SK-N-SH treated with all-trans-retinoic acid at 6 μM for 48 hours (cell line): ENCODE measurements at regions not wholly inside any gene's neighbourhood (a gene's known extent, or its start where the extent isn't known, plus 50 kb on each side); places are given as distances from the start of the nearest gene placed in this dataset.

Experiments
- ATAC-seq: fragments of 200-7000 bp; cut with Tn5 transposase; 3 replicates; pipeline ENCODE4 v1.9.1; 2020; ENCODE audit warnings: mild to moderate bottlenecking, moderate library complexity
- BACH2 ChIP-seq: fragments of 250-450 bp; sonication (Bioruptor Pico); IDR thresholded peaks from 2 replicates; pipeline ENCODE4 v1.9.0; 2021; ENCODE audit warnings: mild to moderate bottlenecking, borderline replicate concordance
- CSDC2 ChIP-seq: fragments of 250-450 bp; sonication (Bioruptor Pico); IDR thresholded peaks from 2 replicates; pipeline ENCODE4 v1.5.0; 2020; ENCODE audit warnings: mild to moderate bottlenecking, moderate library complexity
- ESRRG ChIP-seq: fragments of 250-450 bp; sonication (Bioruptor Pico); IDR thresholded peaks from 2 replicates; pipeline ENCODE4 v1.6.1; 2021; ENCODE audit warnings: mild to moderate bottlenecking
- GLIS3 ChIP-seq: fragments of 250-450 bp; sonication (Bioruptor Pico); IDR thresholded peaks from 2 replicates; pipeline ENCODE4 v1.5.0; 2020; ENCODE audit warnings: mild to moderate bottlenecking, moderate library complexity
- ISL1 ChIP-seq: fragments of 250-450 bp; sonication (Bioruptor Pico); IDR thresholded peaks from 2 replicates; pipeline ENCODE4 v2.1.2; 2022; ENCODE audit warnings: mild to moderate bottlenecking, moderate library complexity
- OSR1 ChIP-seq: fragments of 250-450 bp; sonication (Bioruptor Pico); IDR thresholded peaks from 2 replicates; pipeline ENCODE4 v1.8.0; 2022; ENCODE audit warnings: moderate library complexity, mild to moderate bottlenecking, inconsistent platforms
- PPARA ChIP-seq: fragments of 250-450 bp; sonication (Bioruptor Pico); IDR thresholded peaks from 2 replicates; pipeline ENCODE4 v1.5.0; 2020; ENCODE audit warnings: mild to moderate bottlenecking, borderline replicate concordance
- RARB ChIP-seq: fragments of 250-450 bp; sonication (Bioruptor Pico); IDR thresholded peaks from 2 replicates; pipeline ENCODE4 v1.8.0; 2021; ENCODE audit warnings: mild to moderate bottlenecking, moderate library complexity
- SNAI2 ChIP-seq: fragments of 250-450 bp; sonication (Bioruptor Pico); IDR thresholded peaks from 2 replicates; pipeline ENCODE4 v1.5.0; 2020; ENCODE audit warnings: mild to moderate bottlenecking, moderate library complexity
- TCF4 ChIP-seq: fragments of 250-450 bp; sonication (Bioruptor Pico); IDR thresholded peaks from 2 replicates; pipeline ENCODE4 v1.8.0; 2021; ENCODE audit warnings: mild to moderate bottlenecking, moderate library complexity, borderline replicate concordance
- TOX ChIP-seq: fragments of 250-450 bp; sonication (Bioruptor Pico); IDR thresholded peaks from 2 replicates; pipeline ENCODE4 v1.8.0; 2021; ENCODE audit warnings: mild to moderate bottlenecking, moderate library complexity, borderline replicate concordance
- ZC3H10 ChIP-seq: fragments of 250-450 bp; sonication (Bioruptor Pico); IDR thresholded peaks from 2 replicates; pipeline ENCODE4 v1.5.1; 2021; ENCODE audit warnings: mild to moderate bottlenecking, moderate library complexity
- ZFP3 ChIP-seq: fragments of 250-450 bp; sonication (Bioruptor Pico); IDR thresholded peaks from 2 replicates; pipeline ENCODE4 v1.5.0; 2020; ENCODE audit warnings: mild to moderate bottlenecking, moderate library complexity
- ZFP30 ChIP-seq: fragments of 450-650 bp; formaldehyde crosslinking; IDR thresholded peaks from 2 replicates; pipeline ENCODE4 v1.5.0; 2022; ENCODE audit warnings: mild to moderate bottlenecking, moderate library complexity
- ZNF565 ChIP-seq: fragments of 450-650 bp; formaldehyde crosslinking; conservative IDR thresholded peaks from 2 replicates; pipeline ENCODE4 v1.5.0; 2020; ENCODE audit warnings: low read depth, mild to moderate bottlenecking, moderate library complexity
- ZNF70 ChIP-seq: fragments of 450-650 bp; formaldehyde crosslinking; IDR thresholded peaks from 2 replicates; pipeline ENCODE4 v1.5.0; 2020; ENCODE audit warnings: mild to moderate bottlenecking, moderate library complexity
- ZNF8 ChIP-seq: fragments of 450-650 bp; formaldehyde crosslinking; IDR thresholded peaks from 2 replicates; pipeline ENCODE4 v1.5.0; 2020; ENCODE audit warnings: mild to moderate bottlenecking, moderate library complexity
- TF ChIP-seq, protein P1 (sequence below): fragments of 250-450 bp; sonication (Bioruptor Pico); IDR thresholded peaks from 2 replicates; pipeline ENCODE4 v1.5.1; 2021; ENCODE audit warnings: mild to moderate bottlenecking, moderate library complexity
- TF ChIP-seq, protein P2 (sequence below): fragments of 250-450 bp; sonication (Bioruptor Pico); IDR thresholded peaks from 2 replicates; pipeline ENCODE4 v1.5.0; 2020; ENCODE audit warnings: mild to moderate bottlenecking, moderate library complexity
- TF ChIP-seq, protein P3 (sequence below): fragments of 250-450 bp; sonication (Bioruptor Pico); IDR thresholded peaks from 2 replicates; pipeline ENCODE4 v1.8.0; 2021; ENCODE audit warnings: low read depth, mild to moderate bottlenecking, moderate library complexity, borderline replicate concordance
- TF ChIP-seq, protein P4 (sequence below): fragments of 250-450 bp; sonication (Bioruptor Pico); IDR thresholded peaks from 2 replicates; pipeline ENCODE4 v1.5.1; 2020; ENCODE audit warnings: low read depth, mild to moderate bottlenecking, moderate library complexity
- TF ChIP-seq, protein P5 (sequence below): fragments of 250-450 bp; sonication (Bioruptor Pico); IDR thresholded peaks from 2 replicates; pipeline ENCODE4 v1.8.0; 2020; ENCODE audit warnings: mild to moderate bottlenecking, moderate library complexity, borderline replicate concordance

DNA sequence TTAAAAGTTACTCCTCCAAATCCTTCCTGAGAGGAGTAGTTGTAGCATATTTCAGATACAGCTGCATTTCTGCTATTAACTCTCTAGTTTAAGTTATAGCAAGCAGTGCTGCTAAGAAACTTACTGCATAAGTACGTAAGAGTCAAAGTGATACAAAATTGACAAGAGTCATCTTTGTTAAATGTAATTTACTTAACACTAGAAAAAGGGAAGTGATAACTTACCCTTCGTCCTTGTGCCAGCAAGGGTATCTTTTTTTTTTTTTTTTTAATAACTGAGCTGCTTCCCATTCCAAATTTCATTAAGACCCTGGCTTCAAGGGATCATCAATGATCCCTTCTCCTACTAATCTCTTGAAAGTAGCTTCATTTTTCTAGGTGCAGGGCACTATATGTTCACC lies 493.0 kb downstream of the PLCL1 start:
- TF ChIP-seq, protein P1, sequence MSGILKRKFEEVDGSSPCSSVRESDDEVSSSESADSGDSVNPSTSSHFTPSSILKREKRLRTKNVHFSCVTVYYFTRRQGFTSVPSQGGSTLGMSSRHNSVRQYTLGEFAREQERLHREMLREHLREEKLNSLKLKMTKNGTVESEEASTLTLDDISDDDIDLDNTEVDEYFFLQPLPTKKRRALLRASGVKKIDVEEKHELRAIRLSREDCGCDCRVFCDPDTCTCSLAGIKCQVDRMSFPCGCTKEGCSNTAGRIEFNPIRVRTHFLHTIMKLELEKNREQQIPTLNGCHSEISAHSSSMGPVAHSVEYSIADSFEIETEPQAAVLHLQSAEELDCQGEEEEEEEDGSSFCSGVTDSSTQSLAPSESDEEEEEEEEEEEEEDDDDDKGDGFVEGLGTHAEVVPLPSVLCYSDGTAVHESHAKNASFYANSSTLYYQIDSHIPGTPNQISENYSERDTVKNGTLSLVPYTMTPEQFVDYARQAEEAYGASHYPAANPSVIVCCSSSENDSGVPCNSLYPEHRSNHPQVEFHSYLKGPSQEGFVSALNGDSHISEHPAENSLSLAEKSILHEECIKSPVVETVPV (CRISPR knock-in tag), result no peak
- no peak for TF ChIP-seq ZNF8 (CRISPR knock-in tag)
- TF ChIP-seq TOX (CRISPR knock-in tag), result no peak
- TF ChIP-seq GLIS3 (CRISPR knock-in tag), result no peak
- TF ChIP-seq CSDC2, result no peak
- no peak for TF ChIP-seq ZC3H10 (CRISPR knock-in tag)
- no peak for TF ChIP-seq SNAI2 (CRISPR knock-in tag)
- no peak for TF ChIP-seq ZFP30
- TF ChIP-seq OSR1 (CRISPR knock-in tag), result no peak
- TF ChIP-seq ISL1 (CRISPR knock-in tag), result no peak
- TF ChIP-seq PPARA (CRISPR knock-in tag), result no peak
- TF ChIP-seq ZNF70 (CRISPR knock-in tag), result no peak
- TF ChIP-seq RARB, result no peak
- no peak for TF ChIP-seq ZNF565 (CRISPR knock-in tag)
- TF ChIP-seq ESRRG (CRISPR knock-in tag), result no peak
- no peak for ATAC-seq

DNA sequence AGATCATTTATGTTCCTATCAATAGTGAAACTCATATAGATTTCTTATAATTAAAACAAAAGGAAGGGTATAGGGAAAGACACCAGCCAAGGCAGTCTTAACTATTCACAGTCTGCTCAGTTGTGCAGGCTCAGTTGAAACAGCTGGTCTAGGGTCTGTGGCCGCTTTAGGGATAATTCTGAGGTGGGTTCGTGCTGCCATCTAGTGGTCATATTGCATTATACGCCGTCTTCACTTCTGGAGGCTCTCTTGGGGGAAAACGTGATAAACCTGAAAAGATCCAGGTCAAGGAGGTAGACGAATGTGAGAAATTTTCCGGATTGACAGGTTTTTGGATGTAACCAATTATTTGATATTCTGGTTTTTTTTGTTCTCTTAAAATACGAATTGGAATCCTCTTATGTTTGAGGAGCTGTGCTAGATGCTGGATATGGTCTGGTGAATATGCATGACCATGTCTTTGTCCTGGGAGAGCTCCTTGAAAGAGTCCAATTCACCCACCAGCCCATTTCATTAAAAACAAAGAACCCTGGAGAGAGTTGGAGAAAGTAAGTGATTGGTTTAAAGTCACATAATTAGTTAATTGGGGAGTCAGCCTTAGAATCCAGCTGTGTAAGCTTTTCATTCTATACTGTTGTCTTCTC lies 492.4 kb downstream of the PLCL1 start:
- peak; percentile 98 for ATAC-seq
- TF ChIP-seq SNAI2 (CRISPR knock-in tag) (no peak), BACH2 (CRISPR knock-in tag) (no peak), TCF4 (CRISPR knock-in tag) (no peak), ZNF8 (CRISPR knock-in tag) (no peak), RARB (no peak), ZFP30 (no peak), ZNF70 (CRISPR knock-in tag) (no peak), ESRRG (CRISPR knock-in tag) (no peak), ZFP3 (CRISPR knock-in tag) (no peak), TOX (CRISPR knock-in tag) (no peak)
- TF ChIP-seq, protein P2, sequence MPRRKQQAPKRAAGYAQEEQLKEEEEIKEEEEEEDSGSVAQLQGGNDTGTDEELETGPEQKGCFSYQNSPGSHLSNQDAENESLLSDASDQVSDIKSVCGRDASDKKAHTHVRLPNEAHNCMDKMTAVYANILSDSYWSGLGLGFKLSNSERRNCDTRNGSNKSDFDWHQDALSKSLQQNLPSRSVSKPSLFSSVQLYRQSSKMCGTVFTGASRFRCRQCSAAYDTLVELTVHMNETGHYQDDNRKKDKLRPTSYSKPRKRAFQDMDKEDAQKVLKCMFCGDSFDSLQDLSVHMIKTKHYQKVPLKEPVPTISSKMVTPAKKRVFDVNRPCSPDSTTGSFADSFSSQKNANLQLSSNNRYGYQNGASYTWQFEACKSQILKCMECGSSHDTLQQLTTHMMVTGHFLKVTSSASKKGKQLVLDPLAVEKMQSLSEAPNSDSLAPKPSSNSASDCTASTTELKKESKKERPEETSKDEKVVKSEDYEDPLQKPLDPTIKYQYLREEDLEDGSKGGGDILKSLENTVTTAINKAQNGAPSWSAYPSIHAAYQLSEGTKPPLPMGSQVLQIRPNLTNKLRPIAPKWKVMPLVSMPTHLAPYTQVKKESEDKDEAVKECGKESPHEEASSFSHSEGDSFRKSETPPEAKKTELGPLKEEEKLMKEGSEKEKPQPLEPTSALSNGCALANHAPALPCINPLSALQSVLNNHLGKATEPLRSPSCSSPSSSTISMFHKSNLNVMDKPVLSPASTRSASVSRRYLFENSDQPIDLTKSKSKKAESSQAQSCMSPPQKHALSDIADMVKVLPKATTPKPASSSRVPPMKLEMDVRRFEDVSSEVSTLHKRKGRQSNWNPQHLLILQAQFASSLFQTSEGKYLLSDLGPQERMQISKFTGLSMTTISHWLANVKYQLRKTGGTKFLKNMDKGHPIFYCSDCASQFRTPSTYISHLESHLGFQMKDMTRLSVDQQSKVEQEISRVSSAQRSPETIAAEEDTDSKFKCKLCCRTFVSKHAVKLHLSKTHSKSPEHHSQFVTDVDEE, result no peak
- TF ChIP-seq, protein P1 (CRISPR knock-in tag), result no peak
- TF ChIP-seq, protein P3, sequence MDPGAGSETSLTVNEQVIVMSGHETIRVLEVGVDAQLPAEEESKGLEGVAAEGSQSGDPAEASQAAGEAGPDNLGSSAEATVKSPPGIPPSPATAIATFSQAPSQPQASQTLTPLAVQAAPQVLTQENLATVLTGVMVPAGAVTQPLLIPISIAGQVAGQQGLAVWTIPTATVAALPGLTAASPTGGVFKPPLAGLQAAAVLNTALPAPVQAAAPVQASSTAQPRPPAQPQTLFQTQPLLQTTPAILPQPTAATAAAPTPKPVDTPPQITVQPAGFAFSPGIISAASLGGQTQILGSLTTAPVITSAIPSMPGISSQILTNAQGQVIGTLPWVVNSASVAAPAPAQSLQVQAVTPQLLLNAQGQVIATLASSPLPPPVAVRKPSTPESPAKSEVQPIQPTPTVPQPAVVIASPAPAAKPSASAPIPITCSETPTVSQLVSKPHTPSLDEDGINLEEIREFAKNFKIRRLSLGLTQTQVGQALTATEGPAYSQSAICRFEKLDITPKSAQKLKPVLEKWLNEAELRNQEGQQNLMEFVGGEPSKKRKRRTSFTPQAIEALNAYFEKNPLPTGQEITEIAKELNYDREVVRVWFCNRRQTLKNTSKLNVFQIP (CRISPR knock-in tag), result no peak
- TF ChIP-seq, protein P4, sequence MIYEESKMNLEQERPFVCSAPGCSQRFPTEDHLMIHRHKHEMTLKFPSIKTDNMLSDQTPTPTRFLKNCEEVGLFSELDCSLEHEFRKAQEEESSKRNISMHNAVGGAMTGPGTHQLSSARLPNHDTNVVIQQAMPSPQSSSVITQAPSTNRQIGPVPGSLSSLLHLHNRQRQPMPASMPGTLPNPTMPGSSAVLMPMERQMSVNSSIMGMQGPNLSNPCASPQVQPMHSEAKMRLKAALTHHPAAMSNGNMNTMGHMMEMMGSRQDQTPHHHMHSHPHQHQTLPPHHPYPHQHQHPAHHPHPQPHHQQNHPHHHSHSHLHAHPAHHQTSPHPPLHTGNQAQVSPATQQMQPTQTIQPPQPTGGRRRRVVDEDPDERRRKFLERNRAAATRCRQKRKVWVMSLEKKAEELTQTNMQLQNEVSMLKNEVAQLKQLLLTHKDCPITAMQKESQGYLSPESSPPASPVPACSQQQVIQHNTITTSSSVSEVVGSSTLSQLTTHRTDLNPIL (CRISPR knock-in tag), result no peak
- TF ChIP-seq, protein P5, sequence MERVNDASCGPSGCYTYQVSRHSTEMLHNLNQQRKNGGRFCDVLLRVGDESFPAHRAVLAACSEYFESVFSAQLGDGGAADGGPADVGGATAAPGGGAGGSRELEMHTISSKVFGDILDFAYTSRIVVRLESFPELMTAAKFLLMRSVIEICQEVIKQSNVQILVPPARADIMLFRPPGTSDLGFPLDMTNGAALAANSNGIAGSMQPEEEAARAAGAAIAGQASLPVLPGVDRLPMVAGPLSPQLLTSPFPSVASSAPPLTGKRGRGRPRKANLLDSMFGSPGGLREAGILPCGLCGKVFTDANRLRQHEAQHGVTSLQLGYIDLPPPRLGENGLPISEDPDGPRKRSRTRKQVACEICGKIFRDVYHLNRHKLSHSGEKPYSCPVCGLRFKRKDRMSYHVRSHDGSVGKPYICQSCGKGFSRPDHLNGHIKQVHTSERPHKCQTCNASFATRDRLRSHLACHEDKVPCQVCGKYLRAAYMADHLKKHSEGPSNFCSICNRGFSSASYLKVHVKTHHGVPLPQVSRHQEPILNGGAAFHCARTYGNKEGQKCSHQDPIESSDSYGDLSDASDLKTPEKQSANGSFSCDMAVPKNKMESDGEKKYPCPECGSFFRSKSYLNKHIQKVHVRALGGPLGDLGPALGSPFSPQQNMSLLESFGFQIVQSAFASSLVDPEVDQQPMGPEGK (CRISPR knock-in tag), result no peak
